ENCODE measurements at regions not wholly inside any gene's neighbourhood (a gene's known extent, or its start where the extent isn't known, plus 50 kb on each side); places are given as distances from the start of the nearest gene placed in this dataset.
"Not testable (repeated sequence)": the region's sequence is repeated elsewhere in the genome, so short reads cannot be mapped to it uniquely, and the experiment has no call there.

- DNase-seq; H3K36me3 ChIP-seq (ENCODE audit: insufficient read depth, low read length); H3K27me3 ChIP-seq (ENCODE audit: insufficient read depth, low read length, poor library complexity, severe bottlenecking); POLR2A ChIA-PET; H3K27ac ChIP-seq (ENCODE audit: low read depth, low read length); H3K9me3 Mint-ChIP-seq; H3K4me1 ChIP-seq (ENCODE audit: insufficient read depth, low read length); H3K27ac Mint-ChIP-seq; H3K4me3 Mint-ChIP-seq; H3K4me3 ChIP-seq (ENCODE audit: low read length); H3K36me3 Mint-ChIP-seq; CTCF ChIA-PET; H3K9me3 ChIP-seq (ENCODE audit: low read length); H3K27me3 Mint-ChIP-seq; H3K4me1 Mint-ChIP-seq: not testable (repeated sequence)
Measured at GRCh38 chr1:120308940-120309578, 105.8 kb upstream of the NBPF8 start.

GRCh38 chr1:120305046-120305445, 109.8 kb upstream of the NBPF8 start:
- H3K4me3 ChIP-seq (ENCODE audit: low read length); H3K9me3 Mint-ChIP-seq; H3K4me1 ChIP-seq (ENCODE audit: insufficient read depth, low read length); H3K9me3 ChIP-seq (ENCODE audit: low read length); DNase-seq; POLR2A ChIA-PET; H3K4me1 Mint-ChIP-seq; H3K36me3 Mint-ChIP-seq; H3K27me3 Mint-ChIP-seq; H3K27ac Mint-ChIP-seq; H3K36me3 ChIP-seq (ENCODE audit: insufficient read depth, low read length); H3K27me3 ChIP-seq (ENCODE audit: insufficient read depth, low read length, poor library complexity, severe bottlenecking); H3K4me3 Mint-ChIP-seq; CTCF ChIA-PET; H3K27ac ChIP-seq (ENCODE audit: low read depth, low read length): not testable (repeated sequence)

- POLR2A ChIA-PET; H3K27me3 ChIP-seq (ENCODE audit: insufficient read depth, low read length, poor library complexity, severe bottlenecking); H3K27ac ChIP-seq (ENCODE audit: low read depth, low read length): not testable (repeated sequence)
Measured at GRCh38 chr1:120304341-120304740, 110.5 kb upstream of the NBPF8 start.

GRCh38 chr1:120299433-120300057, 115.3 kb upstream of the NBPF8 start:
- DNase-seq; H3K4me1 Mint-ChIP-seq; H3K9me3 ChIP-seq (ENCODE audit: low read length); H3K4me3 ChIP-seq (ENCODE audit: low read length); H3K36me3 ChIP-seq (ENCODE audit: insufficient read depth, low read length); H3K4me1 ChIP-seq (ENCODE audit: insufficient read depth, low read length); H3K9me3 Mint-ChIP-seq; H3K36me3 Mint-ChIP-seq; CTCF ChIA-PET; POLR2A ChIA-PET; H3K27me3 Mint-ChIP-seq; H3K27ac ChIP-seq (ENCODE audit: low read depth, low read length); H3K27ac Mint-ChIP-seq; H3K4me3 Mint-ChIP-seq; H3K27me3 ChIP-seq (ENCODE audit: insufficient read depth, low read length, poor library complexity, severe bottlenecking): not testable (repeated sequence)

More at GRCh38 chr1:120304341-120304740, 110.5 kb upstream of the NBPF8 start:
- H3K36me3 Mint-ChIP-seq; H3K27me3 Mint-ChIP-seq; H3K27ac Mint-ChIP-seq; DNase-seq; H3K36me3 ChIP-seq (ENCODE audit: insufficient read depth, low read length); H3K9me3 Mint-ChIP-seq; H3K4me1 Mint-ChIP-seq; H3K4me1 ChIP-seq (ENCODE audit: insufficient read depth, low read length); H3K4me3 Mint-ChIP-seq; H3K4me3 ChIP-seq (ENCODE audit: low read length); CTCF ChIA-PET; H3K9me3 ChIP-seq (ENCODE audit: low read length): not testable (repeated sequence)

- POLR2A ChIA-PET; H3K27ac ChIP-seq (ENCODE audit: low read depth, low read length); H3K27ac Mint-ChIP-seq; H3K36me3 Mint-ChIP-seq; H3K4me3 Mint-ChIP-seq; H3K9me3 Mint-ChIP-seq; H3K4me1 Mint-ChIP-seq; CTCF ChIA-PET; DNase-seq; H3K36me3 ChIP-seq (ENCODE audit: insufficient read depth, low read length); H3K27me3 Mint-ChIP-seq; H3K4me3 ChIP-seq (ENCODE audit: low read length); H3K9me3 ChIP-seq (ENCODE audit: low read length); H3K27me3 ChIP-seq (ENCODE audit: insufficient read depth, low read length, poor library complexity, severe bottlenecking); H3K4me1 ChIP-seq (ENCODE audit: insufficient read depth, low read length): not testable (repeated sequence)
Measured at GRCh38 chr1:120298487-120298886, 116.3 kb upstream of the NBPF8 start.

- H3K27ac Mint-ChIP-seq; CTCF ChIA-PET; POLR2A ChIA-PET; H3K9me3 ChIP-seq (ENCODE audit: low read length); H3K4me3 ChIP-seq (ENCODE audit: low read length); H3K4me1 ChIP-seq (ENCODE audit: insufficient read depth, low read length); H3K4me3 Mint-ChIP-seq; H3K9me3 Mint-ChIP-seq; DNase-seq; H3K36me3 Mint-ChIP-seq; H3K27me3 Mint-ChIP-seq; H3K27me3 ChIP-seq (ENCODE audit: insufficient read depth, low read length, poor library complexity, severe bottlenecking); H3K36me3 ChIP-seq (ENCODE audit: insufficient read depth, low read length); H3K27ac ChIP-seq (ENCODE audit: low read depth, low read length); H3K4me1 Mint-ChIP-seq: not testable (repeated sequence)
Measured at GRCh38 chr1:120297345-120297953, 117.4 kb upstream of the NBPF8 start.

GRCh38 chr1:120290105-120290504, 113.8 kb upstream of the SEC22B start:
- CTCF ChIA-PET, H3K27ac Mint-ChIP-seq: not testable (repeated sequence)

GRCh38 chr1:120289601-120290074, 113.3 kb upstream of the SEC22B start:
- H3K4me3 Mint-ChIP-seq; H3K27ac ChIP-seq (ENCODE audit: low read depth, low read length); CTCF ChIA-PET: not testable (repeated sequence)

More at GRCh38 chr1:120290105-120290504, 113.8 kb upstream of the SEC22B start:
- H3K4me3 Mint-ChIP-seq; H3K36me3 Mint-ChIP-seq; H3K27me3 Mint-ChIP-seq; H3K4me1 ChIP-seq (ENCODE audit: insufficient read depth, low read length); H3K9me3 Mint-ChIP-seq; DNase-seq; H3K4me3 ChIP-seq (ENCODE audit: low read length); H3K27ac ChIP-seq (ENCODE audit: low read depth, low read length); H3K4me1 Mint-ChIP-seq; H3K27me3 ChIP-seq (ENCODE audit: insufficient read depth, low read length, poor library complexity, severe bottlenecking); H3K36me3 ChIP-seq (ENCODE audit: insufficient read depth, low read length); POLR2A ChIA-PET; H3K9me3 ChIP-seq (ENCODE audit: low read length): not testable (repeated sequence)

More at GRCh38 chr1:120289601-120290074, 113.3 kb upstream of the SEC22B start:
- H3K9me3 Mint-ChIP-seq; H3K27me3 Mint-ChIP-seq; H3K36me3 Mint-ChIP-seq; H3K36me3 ChIP-seq (ENCODE audit: insufficient read depth, low read length); H3K4me1 ChIP-seq (ENCODE audit: insufficient read depth, low read length); H3K4me3 ChIP-seq (ENCODE audit: low read length); H3K27ac Mint-ChIP-seq; H3K27me3 ChIP-seq (ENCODE audit: insufficient read depth, low read length, poor library complexity, severe bottlenecking); POLR2A ChIA-PET; H3K9me3 ChIP-seq (ENCODE audit: low read length); H3K4me1 Mint-ChIP-seq; DNase-seq: not testable (repeated sequence)
